ENCODE measurements at regions not wholly inside any gene's neighbourhood (a gene's known extent, or its start where the extent isn't known, plus 50 kb on each side); places are given as distances from the start of the nearest gene placed in this dataset.

DNA sequence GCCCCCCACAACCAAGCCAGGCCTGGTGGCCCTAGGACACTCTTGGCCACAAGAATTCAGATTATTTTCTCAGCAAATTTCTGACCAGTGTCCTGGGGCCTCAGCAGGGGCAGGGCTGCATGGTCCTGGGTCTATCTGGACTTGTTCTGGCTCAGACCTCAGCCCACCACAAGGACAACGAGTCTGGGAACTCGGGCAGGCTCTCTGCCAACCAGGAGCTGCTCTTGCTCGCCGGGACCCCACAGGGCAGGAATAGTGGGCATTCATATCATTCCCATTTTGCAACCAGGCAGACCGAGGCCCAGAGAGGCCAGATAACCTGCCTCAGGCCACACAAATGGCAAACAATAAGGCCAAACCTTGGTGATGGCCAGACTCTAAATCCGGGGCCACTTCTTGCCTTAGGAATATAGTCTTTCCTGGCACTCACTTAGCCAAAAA is 75.4 kb upstream of the WNT7B start:
- ChIA-PET CTCF (ENCODE audit: unreplicated experiment) (interaction anchor here (1.7 kb wide), 1 partner anchor 16 kb away, joined by 6 read pairs; no protein-coding TSS in a partner anchor), POLR2A (interaction anchor here (0.7 to 1.3 kb wide), 3 partner anchors 16 to 18 kb away, joined by 3 to 6 read pairs (median 5); no protein-coding TSS in a partner anchor)
- no peak for DNase-seq (ENCODE audit: low spot score)
- TF ChIP-seq EZH2phosphoT487 (IDR thresholded peaks at IDR 0.05; ENCODE audit: borderline replicate concordance, low read depth, low read length) = no peak
- TF ChIP-seq, protein P1, sequence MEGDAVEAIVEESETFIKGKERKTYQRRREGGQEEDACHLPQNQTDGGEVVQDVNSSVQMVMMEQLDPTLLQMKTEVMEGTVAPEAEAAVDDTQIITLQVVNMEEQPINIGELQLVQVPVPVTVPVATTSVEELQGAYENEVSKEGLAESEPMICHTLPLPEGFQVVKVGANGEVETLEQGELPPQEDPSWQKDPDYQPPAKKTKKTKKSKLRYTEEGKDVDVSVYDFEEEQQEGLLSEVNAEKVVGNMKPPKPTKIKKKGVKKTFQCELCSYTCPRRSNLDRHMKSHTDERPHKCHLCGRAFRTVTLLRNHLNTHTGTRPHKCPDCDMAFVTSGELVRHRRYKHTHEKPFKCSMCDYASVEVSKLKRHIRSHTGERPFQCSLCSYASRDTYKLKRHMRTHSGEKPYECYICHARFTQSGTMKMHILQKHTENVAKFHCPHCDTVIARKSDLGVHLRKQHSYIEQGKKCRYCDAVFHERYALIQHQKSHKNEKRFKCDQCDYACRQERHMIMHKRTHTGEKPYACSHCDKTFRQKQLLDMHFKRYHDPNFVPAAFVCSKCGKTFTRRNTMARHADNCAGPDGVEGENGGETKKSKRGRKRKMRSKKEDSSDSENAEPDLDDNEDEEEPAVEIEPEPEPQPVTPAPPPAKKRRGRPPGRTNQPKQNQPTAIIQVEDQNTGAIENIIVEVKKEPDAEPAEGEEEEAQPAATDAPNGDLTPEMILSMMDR (conservative IDR thresholded peaks at IDR 0.05; ENCODE audit: low read length) = no peak
- H3K36me3 ChIP-seq (ENCODE audit: insufficient read depth, low read length) = no peaks in the 10 kb centered on the region
- no peaks in the 10 kb centered on the region for H4K20me1 ChIP-seq (ENCODE audit: insufficient read depth, low read length)
- H3K4me3 ChIP-seq (ENCODE audit: low read depth, low read length, poor library complexity, severe bottlenecking) = no peak overlapping the region
- H2AFZ ChIP-seq (ENCODE audit: low read length) = peak overlapping the region; percentile 83; the same call in 1 of the 2 replicates
- H3K9me2 ChIP-seq (ENCODE audit: insufficient read depth, low read length) = no peaks in the 10 kb centered on the region
- no peaks in the 10 kb centered on the region; the same call in 1 of the 2 replicates for H3K79me2 ChIP-seq (ENCODE audit: insufficient read depth, low read depth, low read length)
- intact Hi-C loops (cut with micrococcal nuclease; ENCODE audit: unreplicated experiment) = no loop called here
- H3K4me2 ChIP-seq (ENCODE audit: low read length) = peak overlapping the region; percentile 88
- no TSS peak for BruUV-seq (replicated peaks)
- H3K27ac ChIP-seq (ENCODE audit: low read depth, low read length, poor library complexity, severe bottlenecking) = no peak overlapping the region
- no peaks in the 10 kb centered on the region for H3K9me3 ChIP-seq (ENCODE audit: low read length)
- peaks cover 49% of the 10 kb centered on the region for H3K4me1 ChIP-seq (ENCODE audit: insufficient read depth, low read length, poor library complexity, severe bottlenecking)

DNA sequence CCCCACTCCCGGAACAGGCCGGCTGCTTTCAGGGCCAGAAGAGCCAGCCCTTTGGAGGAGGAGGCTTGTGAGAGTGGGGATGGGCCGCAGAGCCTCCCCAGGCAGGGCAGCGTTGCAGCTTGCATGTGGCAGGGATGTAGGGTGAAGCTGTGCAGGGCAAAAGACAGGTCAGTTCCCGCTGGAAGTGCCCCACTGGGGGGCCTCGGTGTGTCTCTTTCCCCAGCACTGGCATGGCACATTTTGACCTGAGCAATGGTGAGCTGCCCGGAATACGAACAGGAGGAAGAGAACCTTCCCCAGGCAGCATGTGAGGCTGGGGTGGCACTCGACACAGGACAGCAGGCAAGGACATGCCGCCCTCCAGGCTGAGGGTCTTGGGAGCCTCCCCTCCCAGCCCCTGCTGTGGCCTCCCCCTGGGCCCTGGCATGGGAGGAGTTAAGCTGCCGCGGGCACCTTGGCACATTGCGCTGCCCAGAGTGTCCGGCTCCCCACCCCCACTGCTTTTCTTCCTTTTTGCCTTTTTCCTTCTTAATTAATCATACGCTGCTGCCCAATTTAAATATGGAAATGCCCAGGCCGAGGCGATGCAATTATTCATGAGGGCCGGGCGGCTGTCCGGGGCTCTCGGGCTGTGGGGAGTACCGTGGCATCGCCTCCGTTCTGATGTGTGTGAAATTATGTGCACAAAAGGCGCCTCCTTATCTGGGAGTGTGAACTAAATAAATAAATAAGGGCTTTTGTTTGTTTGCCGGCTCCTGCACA is 76.0 kb upstream of the WNT7B start:
- ChIA-PET CTCF (ENCODE audit: unreplicated experiment) (interaction anchor here (1.7 kb wide), 1 partner anchor 16 kb away, joined by 6 read pairs; no protein-coding TSS in a partner anchor), POLR2A (interaction anchor here (0.7 to 1.3 kb wide), 2 partner anchors 16 to 17 kb away, joined by 3 to 6 read pairs; no protein-coding TSS in a partner anchor)
- H3K4me3 ChIP-seq (ENCODE audit: low read depth, low read length, poor library complexity, severe bottlenecking) = peak overlapping the region; percentile 67
- peak overlapping the region; percentile 88 for H3K4me2 ChIP-seq (ENCODE audit: low read length)
- H3K4me1 ChIP-seq (ENCODE audit: insufficient read depth, low read length, poor library complexity, severe bottlenecking) = peaks cover 55% of the 10 kb centered on the region
- peak overlapping the region; percentile 92 for H3K27ac ChIP-seq (ENCODE audit: low read depth, low read length, poor library complexity, severe bottlenecking)
- intact Hi-C loops (cut with micrococcal nuclease; ENCODE audit: unreplicated experiment) = no loop called here
- no TSS peak for BruUV-seq (replicated peaks)
- no peaks in the 10 kb centered on the region for H3K9me2 ChIP-seq (ENCODE audit: insufficient read depth, low read length)
- H3K9me3 ChIP-seq (ENCODE audit: low read length) = no peaks in the 10 kb centered on the region
- DNase-seq (ENCODE audit: low spot score) = peak; percentile 38
- H2AFZ ChIP-seq (ENCODE audit: low read length) = peak overlapping the region; percentile 83
- H4K20me1 ChIP-seq (ENCODE audit: insufficient read depth, low read length) = no peaks in the 10 kb centered on the region
- no peaks in the 10 kb centered on the region; the same call in 1 of the 2 replicates for H3K79me2 ChIP-seq (ENCODE audit: insufficient read depth, low read depth, low read length)
- H3K36me3 ChIP-seq (ENCODE audit: insufficient read depth, low read length) = no peaks in the 10 kb centered on the region
- no peak for TF ChIP-seq EZH2phosphoT487 (IDR thresholded peaks at IDR 0.05; ENCODE audit: borderline replicate concordance, low read depth, low read length)
- TF ChIP-seq, protein P1 (conservative IDR thresholded peaks at IDR 0.05; ENCODE audit: low read length) = 0 out of 2 replicates have a peak, but pooled peaks have one; percentile 23

All from OCI-LY7 (cell line).